Suprapubic skin (tissue), 3 donors: ENCODE measurements at regions not wholly inside any gene's neighbourhood (a gene's known extent, or its start where the extent isn't known, plus 50 kb on each side); places are given as distances from the start of the nearest gene placed in this dataset.

Experiments
- POLR2A ChIP-seq, 2 donors: fragments of 450-650 bp; IDR thresholded peaks; one replicate each; pipeline ENCODE4 v1.6.1; 2017; ENCODE audit warnings: antibody characterized with exemption in 2 of 2, mild to moderate bottlenecking in 2 of 2, moderate library complexity in 2 of 2
- TF ChIP-seq, protein P1 (sequence below), 2 donors: fragments of 200-600 bp in 1 of 2; fragments of 450-650 bp in 1 of 2; sonication (generic) in 1 of 2; IDR thresholded peaks; one replicate each; pipeline ENCODE4 v1.5.1; 2016 to 2019; ENCODE audit warnings: antibody characterized with exemption in 2 of 2, mild to moderate bottlenecking in 1 of 2, moderate library complexity in 1 of 2

DNA sequence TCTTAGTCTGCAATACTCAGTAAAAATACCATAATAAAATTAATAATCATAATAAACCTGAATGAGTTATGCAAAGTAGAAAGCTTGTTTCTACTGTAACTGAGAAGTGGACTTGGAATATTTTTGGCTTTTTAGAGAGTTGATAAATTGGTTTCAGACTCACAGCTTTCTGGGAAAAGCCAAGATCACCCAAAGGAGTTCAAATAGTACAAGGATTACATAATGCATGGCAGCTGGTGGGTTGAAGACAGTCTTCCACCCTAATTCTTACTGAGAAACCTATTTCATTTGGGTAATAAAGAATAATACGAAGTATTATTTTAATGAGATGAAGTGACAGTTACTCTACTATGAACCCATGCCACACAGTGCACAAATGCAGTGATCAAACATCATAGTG, 139.4 kb upstream of the KLF12 start:
- TF ChIP-seq POLR2A (IDR thresholded peaks at IDR 0.05) = no peak
- TF ChIP-seq, protein P1, sequence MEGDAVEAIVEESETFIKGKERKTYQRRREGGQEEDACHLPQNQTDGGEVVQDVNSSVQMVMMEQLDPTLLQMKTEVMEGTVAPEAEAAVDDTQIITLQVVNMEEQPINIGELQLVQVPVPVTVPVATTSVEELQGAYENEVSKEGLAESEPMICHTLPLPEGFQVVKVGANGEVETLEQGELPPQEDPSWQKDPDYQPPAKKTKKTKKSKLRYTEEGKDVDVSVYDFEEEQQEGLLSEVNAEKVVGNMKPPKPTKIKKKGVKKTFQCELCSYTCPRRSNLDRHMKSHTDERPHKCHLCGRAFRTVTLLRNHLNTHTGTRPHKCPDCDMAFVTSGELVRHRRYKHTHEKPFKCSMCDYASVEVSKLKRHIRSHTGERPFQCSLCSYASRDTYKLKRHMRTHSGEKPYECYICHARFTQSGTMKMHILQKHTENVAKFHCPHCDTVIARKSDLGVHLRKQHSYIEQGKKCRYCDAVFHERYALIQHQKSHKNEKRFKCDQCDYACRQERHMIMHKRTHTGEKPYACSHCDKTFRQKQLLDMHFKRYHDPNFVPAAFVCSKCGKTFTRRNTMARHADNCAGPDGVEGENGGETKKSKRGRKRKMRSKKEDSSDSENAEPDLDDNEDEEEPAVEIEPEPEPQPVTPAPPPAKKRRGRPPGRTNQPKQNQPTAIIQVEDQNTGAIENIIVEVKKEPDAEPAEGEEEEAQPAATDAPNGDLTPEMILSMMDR (IDR thresholded peaks at IDR 0.05) = no peak
